ENCODE measurements at regions not wholly inside any gene's neighbourhood (a gene's known extent, or its start where the extent isn't known, plus 50 kb on each side); places are given as distances from the start of the nearest gene placed in this dataset.

DNA sequence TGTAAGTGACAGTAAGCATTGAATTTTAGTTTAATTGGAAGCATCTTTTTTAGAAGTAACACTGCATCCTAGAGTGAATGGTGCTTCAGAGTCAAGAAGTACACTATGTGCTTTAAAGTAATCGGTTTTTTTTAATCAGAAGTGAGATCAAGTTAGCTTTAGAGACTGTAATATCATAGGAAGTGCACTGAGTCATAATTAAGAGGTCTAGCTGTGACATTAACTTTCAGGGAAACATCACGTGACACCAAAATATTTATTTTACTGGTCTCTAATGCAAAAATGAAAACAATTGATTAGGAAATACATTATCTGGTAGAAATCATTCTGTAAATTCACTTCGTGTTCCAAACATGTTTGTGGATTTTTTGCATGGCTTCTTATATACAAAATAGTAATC lies 55.3 kb upstream of the KYNU start:
- Histone ChIP-seq H3K9ac (no peak overlapping the region), H3K9me3 (no peaks in the 10 kb centered on the region), H3K4me1 (ENCODE audit: control insufficient read depth in 1 of 2, insufficient read depth in 2 of 2, low read depth in 1 of 2, low read length in 1 of 2) (no peaks in the 10 kb centered on the region), H3K27me3 (ENCODE audit: insufficient read depth) (no peaks in the 10 kb centered on the region), H3K4me2 (no peak overlapping the region), H3K4me3 (ENCODE audit: low read depth in 2 of 2, low read length in 1 of 2) (no peak overlapping the region), H2AFZ (ENCODE audit: low read depth) (no peak overlapping the region), H3F3A (replicated peaks; ENCODE audit: insufficient read depth) (no peaks in the 10 kb centered on the region), H3K27ac (ENCODE audit: low read depth in 2 of 2, low read length in 1 of 2) (no peak overlapping the region), H3K9me2 (no peaks in the 10 kb centered on the region), H4K20me1 (ENCODE audit: insufficient read depth) (no peaks in the 10 kb centered on the region), H3K79me2 (ENCODE audit: insufficient read depth) (no peaks in the 10 kb centered on the region), H3K36me3 (replicated peaks in 1 of 2; ENCODE audit: control insufficient read depth in 1 of 2, insufficient read depth in 2 of 2, low read length in 1 of 2) (no peaks in the 10 kb centered on the region)
- WGBS (ENCODE audit: low lambda C conversion rate), result 30% methylated on average over 3 of the region's 3 CpGs
- TF ChIP-seq IRF3 (IDR thresholded peaks at IDR 0.05; ENCODE audit: low read depth, low read length) (no peak), TCF12 (IDR thresholded peaks at IDR 0.05) (no peak), TAF1 (IDR thresholded peaks at IDR 0.05; ENCODE audit: borderline replicate concordance, low read depth, low read length) (no peak), CHD2 (IDR thresholded peaks at IDR 0.05; ENCODE audit: low read length, partially characterized antibody) (no peak), FOXJ3 (CRISPR knock-in tag; IDR thresholded peaks at IDR 0.05) (no peak), CTCF (IDR thresholded peaks at IDR 0.05) (no peak)
- TF ChIP-seq, protein P1, sequence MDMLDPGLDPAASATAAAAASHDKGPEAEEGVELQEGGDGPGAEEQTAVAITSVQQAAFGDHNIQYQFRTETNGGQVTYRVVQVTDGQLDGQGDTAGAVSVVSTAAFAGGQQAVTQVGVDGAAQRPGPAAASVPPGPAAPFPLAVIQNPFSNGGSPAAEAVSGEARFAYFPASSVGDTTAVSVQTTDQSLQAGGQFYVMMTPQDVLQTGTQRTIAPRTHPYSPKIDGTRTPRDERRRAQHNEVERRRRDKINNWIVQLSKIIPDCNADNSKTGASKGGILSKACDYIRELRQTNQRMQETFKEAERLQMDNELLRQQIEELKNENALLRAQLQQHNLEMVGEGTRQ (IDR thresholded peaks at IDR 0.05; ENCODE audit: borderline replicate concordance, low read depth, low read length), result no peak
- TF ChIP-seq, protein P2, sequence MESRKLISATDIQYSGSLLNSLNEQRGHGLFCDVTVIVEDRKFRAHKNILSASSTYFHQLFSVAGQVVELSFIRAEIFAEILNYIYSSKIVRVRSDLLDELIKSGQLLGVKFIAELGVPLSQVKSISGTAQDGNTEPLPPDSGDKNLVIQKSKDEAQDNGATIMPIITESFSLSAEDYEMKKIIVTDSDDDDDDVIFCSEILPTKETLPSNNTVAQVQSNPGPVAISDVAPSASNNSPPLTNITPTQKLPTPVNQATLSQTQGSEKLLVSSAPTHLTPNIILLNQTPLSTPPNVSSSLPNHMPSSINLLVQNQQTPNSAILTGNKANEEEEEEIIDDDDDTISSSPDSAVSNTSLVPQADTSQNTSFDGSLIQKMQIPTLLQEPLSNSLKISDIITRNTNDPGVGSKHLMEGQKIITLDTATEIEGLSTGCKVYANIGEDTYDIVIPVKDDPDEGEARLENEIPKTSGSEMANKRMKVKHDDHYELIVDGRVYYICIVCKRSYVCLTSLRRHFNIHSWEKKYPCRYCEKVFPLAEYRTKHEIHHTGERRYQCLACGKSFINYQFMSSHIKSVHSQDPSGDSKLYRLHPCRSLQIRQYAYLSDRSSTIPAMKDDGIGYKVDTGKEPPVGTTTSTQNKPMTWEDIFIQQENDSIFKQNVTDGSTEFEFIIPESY (IDR thresholded peaks at IDR 0.05; ENCODE audit: borderline replicate concordance, low read depth), result no peak
- TF ChIP-seq, protein P3, sequence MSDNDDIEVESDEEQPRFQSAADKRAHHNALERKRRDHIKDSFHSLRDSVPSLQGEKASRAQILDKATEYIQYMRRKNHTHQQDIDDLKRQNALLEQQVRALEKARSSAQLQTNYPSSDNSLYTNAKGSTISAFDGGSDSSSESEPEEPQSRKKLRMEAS (IDR thresholded peaks at IDR 0.05; ENCODE audit: low read depth), result no peak
- CTCF ChIA-PET, result no interaction called here
- DNase-seq, result no peak
- POLR2A ChIA-PET, result no interaction called here

DNA sequence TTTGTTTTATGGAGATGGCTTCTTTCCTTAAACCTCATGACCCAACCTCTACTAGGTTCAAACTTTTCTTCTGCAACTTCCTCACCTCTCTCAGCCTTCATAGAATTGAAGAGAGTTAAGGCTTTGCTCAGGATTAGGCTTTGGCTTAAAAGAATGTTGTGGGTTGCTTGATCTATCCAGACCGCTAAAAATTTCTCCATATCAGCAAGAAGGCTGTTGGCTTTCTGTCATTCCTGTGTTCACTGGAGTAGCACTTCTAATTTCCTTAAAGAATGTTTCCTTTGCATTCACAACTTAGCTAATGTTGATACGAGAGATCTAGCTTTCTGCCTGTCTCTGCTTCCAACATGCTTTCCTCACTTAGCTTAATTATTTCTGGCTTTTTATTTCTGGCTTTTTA lies 58.1 kb upstream of the KYNU start:
- no peak overlapping the region for H3K27ac ChIP-seq (ENCODE audit: low read depth in 2 of 2, low read length in 1 of 2)

More for the DNA sequence above, 58.1 kb upstream of the KYNU start:
- Histone ChIP-seq H3K9me2 (no peaks in the 10 kb centered on the region), H3F3A (replicated peaks; ENCODE audit: insufficient read depth) (no peaks in the 10 kb centered on the region), H3K4me3 (ENCODE audit: low read depth in 2 of 2, low read length in 1 of 2) (no peak overlapping the region; a peak in 1 of 4 replicates), H3K4me1 (ENCODE audit: control insufficient read depth in 1 of 2, insufficient read depth in 2 of 2, low read depth in 1 of 2, low read length in 1 of 2) (no peaks in the 10 kb centered on the region; a peak in 1 of 4 replicates), H3K36me3 (replicated peaks in 1 of 2; ENCODE audit: control insufficient read depth in 1 of 2, insufficient read depth in 2 of 2, low read length in 1 of 2) (no peaks in the 10 kb centered on the region), H3K9ac (no peak overlapping the region), H3K4me2 (no peak overlapping the region), H3K79me2 (ENCODE audit: insufficient read depth) (no peaks in the 10 kb centered on the region), H3K27me3 (ENCODE audit: insufficient read depth) (no peaks in the 10 kb centered on the region), H3K9me3 (no peaks in the 10 kb centered on the region), H2AFZ (ENCODE audit: low read depth) (no peak overlapping the region), H4K20me1 (ENCODE audit: insufficient read depth) (no peaks in the 10 kb centered on the region)
- no peak for TF ChIP-seq MEF2A (IDR thresholded peaks at IDR 0.05; ENCODE audit: borderline replicate concordance, low read depth)
- no peak for TF ChIP-seq CHD2 (IDR thresholded peaks at IDR 0.05; ENCODE audit: low read length, partially characterized antibody)
- TF ChIP-seq PBX3 (IDR thresholded peaks at IDR 0.05), result no peak
- TF ChIP-seq SIN3A (IDR thresholded peaks at IDR 0.05; ENCODE audit: borderline replicate concordance, low read depth, low read length), result no peak
- no peak for TF ChIP-seq NRF1 (IDR thresholded peaks at IDR 0.05; ENCODE audit: low read depth, low read length)
- DNase-seq, result no peak
- ChIA-PET CTCF (interaction anchor here (0.8 kb wide), 1 partner anchor 22 kb away, joined by 3 read pairs; no protein-coding TSS in a partner anchor), POLR2A (no interaction called here)
- 55% methylated on average over 2 of the region's 2 CpGs for WGBS (ENCODE audit: low lambda C conversion rate)
